ENCODE measurements at regions not wholly inside any gene's neighbourhood (a gene's known extent, or its start where the extent isn't known, plus 50 kb on each side); places are given as distances from the start of the nearest gene placed in this dataset.

DNA sequence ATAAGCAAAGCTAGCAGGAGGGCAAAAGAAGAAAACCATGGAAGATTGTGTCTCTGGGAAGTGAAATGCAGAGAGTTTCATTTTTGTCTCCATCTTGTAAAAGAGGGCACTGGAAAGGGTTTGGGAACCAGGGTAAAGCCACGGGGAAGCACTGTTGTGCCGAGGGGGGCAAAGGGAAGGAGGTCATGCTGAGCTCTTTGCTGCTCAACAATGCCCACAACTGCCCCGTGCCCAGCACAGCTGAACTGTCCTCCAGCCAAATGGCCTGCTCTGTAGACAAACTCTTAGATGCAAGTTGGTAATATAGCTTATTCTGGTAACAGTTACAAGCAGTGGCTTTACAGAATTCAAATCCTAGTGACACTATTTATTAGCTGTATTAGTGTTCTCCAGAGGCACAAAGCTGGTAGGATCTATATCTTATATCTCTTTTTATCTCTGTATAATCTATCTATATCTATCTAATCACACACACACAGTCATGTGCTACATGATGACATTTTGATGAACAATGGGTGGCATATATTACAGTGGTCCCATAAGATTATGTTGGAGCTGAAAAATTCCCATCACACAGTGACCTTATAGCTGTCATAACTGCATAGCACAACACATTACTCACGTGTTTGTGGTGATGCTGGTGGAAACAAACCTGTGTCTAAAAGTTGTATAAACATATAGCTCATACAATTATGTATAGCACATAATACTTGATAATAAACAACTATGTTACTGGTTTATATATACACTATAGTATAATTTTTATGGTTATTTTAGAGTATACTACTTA lies 203.4 kb upstream of the DDHD1 start:
- Histone ChIP-seq H3K36me3 (ENCODE audit: control insufficient read depth, low read length) (no peaks in the 10 kb centered on the region), H3K9me2 (replicated peaks; ENCODE audit: control insufficient read depth, low read length) (no peaks in the 10 kb centered on the region), H3K4me1 (ENCODE audit: control insufficient read depth, low read length) (no peaks in the 10 kb centered on the region), H3K27ac (ENCODE audit: low read depth, low read length) (no peak overlapping the region), H3K4me2 (ENCODE audit: low read length) (no peak overlapping the region), H4K20me1 (ENCODE audit: control insufficient read depth, insufficient read depth, low read depth, low read length) (no peaks in the 10 kb centered on the region), H3K4me3 (ENCODE audit: low read length) (no peak overlapping the region), H3K79me2 (ENCODE audit: control insufficient read depth, low read length) (no peaks in the 10 kb centered on the region), H3K27me3 (ENCODE audit: control insufficient read depth, low read length) (no peaks in the 10 kb centered on the region), H3F3A (ENCODE audit: control insufficient read depth, insufficient read depth) (no peaks in the 10 kb centered on the region), H3K9me3 (ENCODE audit: control insufficient read depth, insufficient read depth, low read length) (no peaks in the 10 kb centered on the region)
- TF ChIP-seq EZH2phosphoT487 (IDR thresholded peaks at IDR 0.05; ENCODE audit: borderline replicate concordance, low read length) (no peak), CTCF (IDR thresholded peaks at IDR 0.05; ENCODE audit: low read depth, low read length, poor library complexity, severe bottlenecking) (no peak)

GRCh38 chr14:53355581-53356112 lies 202.5 kb upstream of the DDHD1 start:
- Histone ChIP-seq H3K9me2 (replicated peaks; ENCODE audit: control insufficient read depth, low read length) (no peaks in the 10 kb centered on the region), H3K27ac (ENCODE audit: low read depth, low read length) (no peak overlapping the region), H3F3A (ENCODE audit: control insufficient read depth, insufficient read depth) (no peaks in the 10 kb centered on the region), H3K9me3 (ENCODE audit: control insufficient read depth, insufficient read depth, low read length) (no peaks in the 10 kb centered on the region), H3K4me2 (ENCODE audit: low read length) (no peak overlapping the region), H4K20me1 (ENCODE audit: control insufficient read depth, insufficient read depth, low read depth, low read length) (no peaks in the 10 kb centered on the region), H3K79me2 (ENCODE audit: control insufficient read depth, low read length) (no peaks in the 10 kb centered on the region), H3K27me3 (ENCODE audit: control insufficient read depth, low read length) (no peaks in the 10 kb centered on the region), H3K4me3 (ENCODE audit: low read length) (no peak overlapping the region), H3K4me1 (ENCODE audit: control insufficient read depth, low read length) (no peaks in the 10 kb centered on the region), H3K36me3 (ENCODE audit: control insufficient read depth, low read length) (no peaks in the 10 kb centered on the region)
- TF ChIP-seq EZH2phosphoT487 (IDR thresholded peaks at IDR 0.05; ENCODE audit: borderline replicate concordance, low read length), result no peak
- TF ChIP-seq CTCF (IDR thresholded peaks at IDR 0.05; ENCODE audit: low read depth, low read length, poor library complexity, severe bottlenecking), result no peak

DNA sequence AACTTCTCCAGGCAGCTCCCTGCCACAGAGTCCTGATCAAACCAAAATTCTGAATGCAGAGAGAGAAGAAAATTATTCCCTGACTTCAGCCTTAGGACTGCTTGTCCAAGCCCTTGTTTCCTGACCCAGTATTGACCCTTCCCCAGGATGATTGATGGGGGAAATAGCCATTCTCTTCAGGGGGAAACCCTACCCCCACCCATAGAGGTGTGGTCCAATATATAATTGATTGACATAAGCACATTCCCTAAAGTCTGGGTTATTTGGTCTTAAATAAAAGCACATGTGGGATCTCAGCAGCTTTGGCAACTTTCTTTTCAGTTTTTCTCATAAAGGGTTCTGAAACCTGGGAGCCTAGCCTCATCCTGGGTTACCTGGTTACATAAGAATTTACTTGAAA lies 201.2 kb upstream of the DDHD1 start:
- H3K36me3 ChIP-seq (ENCODE audit: control insufficient read depth, low read length), result no peaks in the 10 kb centered on the region
- H3K9me3 ChIP-seq (ENCODE audit: control insufficient read depth, insufficient read depth, low read length), result no peaks in the 10 kb centered on the region
- H4K20me1 ChIP-seq (ENCODE audit: control insufficient read depth, insufficient read depth, low read depth, low read length), result no peaks in the 10 kb centered on the region
- H3K9me2 ChIP-seq (replicated peaks; ENCODE audit: control insufficient read depth, low read length), result no peaks in the 10 kb centered on the region
- H3K4me2 ChIP-seq (ENCODE audit: low read length), result no peak overlapping the region
- no peaks in the 10 kb centered on the region for H3K27me3 ChIP-seq (ENCODE audit: control insufficient read depth, low read length)
- no peaks in the 10 kb centered on the region for H3K79me2 ChIP-seq (ENCODE audit: control insufficient read depth, low read length)
- no peak overlapping the region for H3K27ac ChIP-seq (ENCODE audit: low read depth, low read length)
- no peaks in the 10 kb centered on the region for H3K4me1 ChIP-seq (ENCODE audit: control insufficient read depth, low read length)
- H3F3A ChIP-seq (ENCODE audit: control insufficient read depth, insufficient read depth), result no peaks in the 10 kb centered on the region
- H3K4me3 ChIP-seq (ENCODE audit: low read length), result no peak overlapping the region
- TF ChIP-seq EZH2phosphoT487 (IDR thresholded peaks at IDR 0.05; ENCODE audit: borderline replicate concordance, low read length), result no peak
- no peak for TF ChIP-seq CTCF (IDR thresholded peaks at IDR 0.05; ENCODE audit: low read depth, low read length, poor library complexity, severe bottlenecking)

Measured in DOHH2 (cell line).